C4-2B (cell line): ENCODE measurements at regions not wholly inside any gene's neighbourhood (a gene's known extent, or its start where the extent isn't known, plus 50 kb on each side); places are given as distances from the start of the nearest gene placed in this dataset.
A peak's percentile ranks its signal among the peaks of the same experiment; 100 is the strongest.

Experiments used
- H3K27ac ChIP-seq: fragments of 450-650 bp; 2 replicates; pipeline ENCODE4 v1.5.1; 2017
- CTCF ChIP-seq: fragments of 450-650 bp; conservative IDR thresholded peaks from 2 replicates; pipeline ENCODE4 v1.5.1; 2017; ENCODE audit warnings: mild to moderate bottlenecking
- ZFX ChIP-seq: fragments of 450-650 bp; IDR thresholded peaks from 2 replicates; pipeline ENCODE4 v1.6.1; 2017

- no peak overlapping the region for H3K27ac ChIP-seq
- no peak for TF ChIP-seq CTCF
- no peak for TF ChIP-seq ZFX
Measured at GRCh38 chr10:64363687-64364086, 842.5 kb downstream of the REEP3 start.

GRCh38 chr10:64365663-64366062 lies 844.5 kb downstream of the REEP3 start:
- TF ChIP-seq CTCF: no peak
- TF ChIP-seq ZFX: no peak
- H3K27ac ChIP-seq: no peak overlapping the region

GRCh38 chr10:64368298-64368697 lies 847.1 kb downstream of the REEP3 start:
- TF ChIP-seq ZFX: no peak
- TF ChIP-seq CTCF: no peak
- no peak overlapping the region for H3K27ac ChIP-seq

- TF ChIP-seq CTCF (no peak), ZFX (no peak)
Measured at GRCh38 chr10:64369885-64370773, 848.9 kb downstream of the REEP3 start.

GRCh38 chr10:64374346-64374745 lies 853.1 kb downstream of the REEP3 start:
- no peak for TF ChIP-seq ZFX
- H3K27ac ChIP-seq: no peak overlapping the region

More at GRCh38 chr10:64369885-64370773, 848.9 kb downstream of the REEP3 start:
- no peak overlapping the region for H3K27ac ChIP-seq

- peak; percentile 19 for TF ChIP-seq CTCF
- no peak for TF ChIP-seq ZFX
- H3K27ac ChIP-seq: no peak overlapping the region
Measured at GRCh38 chr10:64376167-64376566, 855.0 kb downstream of the REEP3 start.

GRCh38 chr10:64379898-64380297 lies 858.7 kb downstream of the REEP3 start:
- TF ChIP-seq ZFX (no peak), CTCF (peak; percentile 19; the same call in 1 of the 2 replicates)
- H3K27ac ChIP-seq: no peak overlapping the region

- no peak for TF ChIP-seq CTCF
- TF ChIP-seq ZFX: no peak
- no peak overlapping the region for H3K27ac ChIP-seq
Measured at GRCh38 chr10:64385355-64385754, 864.2 kb downstream of the REEP3 start.
